ENCODE measurements at regions not wholly inside any gene's neighbourhood (a gene's known extent, or its start where the extent isn't known, plus 50 kb on each side); places are given as distances from the start of the nearest gene placed in this dataset.

GRCh38 chr3:71903112-71903495 lies 118.2 kb upstream of the PROK2 start:
- no peaks in the 10 kb centered on the region for H3K27me3 ChIP-seq (replicated peaks; ENCODE audit: insufficient read depth, low read depth, low read length, poor library complexity)
- no peak overlapping the region for H3K4me3 ChIP-seq (ENCODE audit: low read depth, low read length, poor library complexity, severe bottlenecking)
- no peak overlapping the region for H3K27ac ChIP-seq (ENCODE audit: low read depth, low read length, poor library complexity, severe bottlenecking)
- TF ChIP-seq CTCF (conservative IDR thresholded peaks at IDR 0.05; ENCODE audit: low read depth, low read length) (no peak), EZH2 (IDR thresholded peaks at IDR 0.05; ENCODE audit: borderline replicate concordance, low read depth, low read length, poor library complexity, severe bottlenecking) (no peak)
- no peaks in the 10 kb centered on the region for H3K9me3 ChIP-seq (ENCODE audit: low read depth, low read length, poor library complexity, severe bottlenecking)
- no TSS peak for BruUV-seq (replicated peaks)
- ChIA-PET CTCF (no interaction called here), POLR2A (ENCODE audit: low non-redundant PET) (no interaction called here)
- intact Hi-C loops (cut with micrococcal nuclease; ENCODE audit: unreplicated experiment) = no loop called here
- H3K4me1 ChIP-seq (ENCODE audit: insufficient read depth, low read length, poor library complexity, severe bottlenecking) = no peaks in the 10 kb centered on the region
- DNase-seq (ENCODE audit: low spot score) = no peak
- no peaks in the 10 kb centered on the region for H3K36me3 ChIP-seq (ENCODE audit: insufficient read depth, low read length, poor library complexity, severe bottlenecking)

- intact Hi-C loops (cut with micrococcal nuclease; ENCODE audit: unreplicated experiment) = no loop called here
- CTCF ChIA-PET = no interaction called here
Observed at GRCh38 chr3:71902258-71903111, 117.5 kb upstream of the PROK2 start.

GRCh38 chr3:71901645-71902044 lies 116.7 kb upstream of the PROK2 start:
- Histone ChIP-seq H3K4me1 (ENCODE audit: insufficient read depth, low read length, poor library complexity, severe bottlenecking) (no peaks in the 10 kb centered on the region), H3K36me3 (ENCODE audit: insufficient read depth, low read length, poor library complexity, severe bottlenecking) (no peaks in the 10 kb centered on the region), H3K9me3 (ENCODE audit: low read depth, low read length, poor library complexity, severe bottlenecking) (no peaks in the 10 kb centered on the region), H3K27ac (ENCODE audit: low read depth, low read length, poor library complexity, severe bottlenecking) (no peak overlapping the region), H3K27me3 (replicated peaks; ENCODE audit: insufficient read depth, low read depth, low read length, poor library complexity) (no peaks in the 10 kb centered on the region), H3K4me3 (ENCODE audit: low read depth, low read length, poor library complexity, severe bottlenecking) (no peak overlapping the region)
- CTCF ChIA-PET = no interaction called here
- no peak for DNase-seq (ENCODE audit: low spot score)
- BruUV-seq (replicated peaks) = no TSS peak
- intact Hi-C loops (cut with micrococcal nuclease; ENCODE audit: unreplicated experiment) = no loop called here
- POLR2A ChIA-PET (ENCODE audit: low non-redundant PET) = no interaction called here
- no peak for TF ChIP-seq EZH2 (IDR thresholded peaks at IDR 0.05; ENCODE audit: borderline replicate concordance, low read depth, low read length, poor library complexity, severe bottlenecking)
- no peak for TF ChIP-seq CTCF (conservative IDR thresholded peaks at IDR 0.05; ENCODE audit: low read depth, low read length)

More at GRCh38 chr3:71902258-71903111, 117.5 kb upstream of the PROK2 start:
- TF ChIP-seq EZH2 (IDR thresholded peaks at IDR 0.05; ENCODE audit: borderline replicate concordance, low read depth, low read length, poor library complexity, severe bottlenecking) (no peak), CTCF (conservative IDR thresholded peaks at IDR 0.05; ENCODE audit: low read depth, low read length) (no peak)
- POLR2A ChIA-PET (ENCODE audit: low non-redundant PET) = no interaction called here
- no TSS peak for BruUV-seq (replicated peaks)
- Histone ChIP-seq H3K4me3 (ENCODE audit: low read depth, low read length, poor library complexity, severe bottlenecking) (no peak overlapping the region), H3K27me3 (replicated peaks; ENCODE audit: insufficient read depth, low read depth, low read length, poor library complexity) (no peaks in the 10 kb centered on the region), H3K9me3 (ENCODE audit: low read depth, low read length, poor library complexity, severe bottlenecking) (no peaks in the 10 kb centered on the region), H3K27ac (ENCODE audit: low read depth, low read length, poor library complexity, severe bottlenecking) (no peak overlapping the region), H3K4me1 (ENCODE audit: insufficient read depth, low read length, poor library complexity, severe bottlenecking) (no peaks in the 10 kb centered on the region), H3K36me3 (ENCODE audit: insufficient read depth, low read length, poor library complexity, severe bottlenecking) (no peaks in the 10 kb centered on the region)
- DNase-seq (ENCODE audit: low spot score) = no peak
